Right lobe of liver (tissue), 6 donors: ENCODE measurements at regions not wholly inside any gene's neighbourhood (a gene's known extent, or its start where the extent isn't known, plus 50 kb on each side); places are given as distances from the start of the nearest gene placed in this dataset.
A peak's percentile ranks its signal among the peaks of the same experiment; 100 is the strongest.

Experiments used
- ATAC-seq, 4 donors: fragments of 200-7000 bp; cut with Tn5 transposase; one replicate each; pipeline ENCODE4 v1.9.1; 2020; ENCODE audit warnings: mild to moderate bottlenecking in 4 of 4, moderate library complexity in 4 of 4
- DNase-seq, 3 donors: peaks; one replicate each; pipeline ENCODE4 v3.0.0-alpha.2; 2020
- H3K27ac ChIP-seq, 3 donors: fragments of 200-600 bp; one replicate each; pipeline ENCODE4 v1.8.0; 2022
- H3K27me3 ChIP-seq, 2 donors: fragments of 200-600 bp; one replicate each; pipeline ENCODE4 v1.8.0; 2022
- H3K36me3 ChIP-seq, 4 donors: fragments of 200-600 bp; sonication (generic) in 1 of 4; one replicate each; pipeline versions ENCODE4 v1.5.1 to v1.8.0; 2017 to 2022; ENCODE audit warnings: control low read depth in 1 of 4
- H3K4me1 ChIP-seq, 4 donors: fragments of 200-600 bp; sonication (generic) in 1 of 4; one replicate each; pipeline versions ENCODE4 v1.5.1 to v1.8.0; 2017 to 2022; ENCODE audit warnings: control low read depth in 1 of 4
- H3K4me3 ChIP-seq, 3 donors: fragments of 200-600 bp; one replicate each; pipeline ENCODE4 v1.8.0; 2022
- H3K9me3 ChIP-seq, 4 donors: fragments of 200-600 bp; sonication (generic) in 1 of 4; one replicate each; pipeline versions ENCODE4 v1.5.1 to v1.8.0; 2017 to 2022; ENCODE audit warnings: control low read depth in 1 of 4
- CTCF ChIP-seq, 4 donors: fragments of 200-600 bp in 3 of 4; fragments of 450-650 bp in 1 of 4; IDR thresholded peaks; one replicate each; pipeline versions ENCODE4 v1.5.1 to v1.8.0; 2016 to 2022; ENCODE audit warnings: antibody characterized with exemption in 4 of 4, mild to moderate bottlenecking in 2 of 4
- POLR2A ChIP-seq: fragments of 450-650 bp; IDR thresholded peaks from one replicate; pipeline ENCODE4 v1.6.1; 2017; ENCODE audit warnings: antibody characterized with exemption, mild to moderate bottlenecking
- WGBS: methylation state at CpG from one replicate; pipeline ENCODE4 v1.1.6; 2018; ENCODE audit warnings: low coverage, low lambda C conversion rate; ENCODE audit not compliant: insufficient coverage; ENCODE audit errors: missing lambda C conversion rate; 5-methylcytosine and 5-hydroxymethylcytosine counted together
- intact Hi-C, 2 donors: fragments of 100-400 bp; cut with DNase I; formaldehyde crosslinking; loops; one replicate each; pipeline versions ENCODE4 v1.11.2 to v1.14.1; 2022
- donor health status: DM: no; HTN: yes; CAD: no.
- donor health status: DM: no; HTN: no; CAD: no.
- donor health status: DM: no; HTN: no; CAD: no.
- donor health status: DM: no; HTN: yes; CAD: no.
- donor health status: DM: no; HTN: yes; CAD: no.

DNA sequence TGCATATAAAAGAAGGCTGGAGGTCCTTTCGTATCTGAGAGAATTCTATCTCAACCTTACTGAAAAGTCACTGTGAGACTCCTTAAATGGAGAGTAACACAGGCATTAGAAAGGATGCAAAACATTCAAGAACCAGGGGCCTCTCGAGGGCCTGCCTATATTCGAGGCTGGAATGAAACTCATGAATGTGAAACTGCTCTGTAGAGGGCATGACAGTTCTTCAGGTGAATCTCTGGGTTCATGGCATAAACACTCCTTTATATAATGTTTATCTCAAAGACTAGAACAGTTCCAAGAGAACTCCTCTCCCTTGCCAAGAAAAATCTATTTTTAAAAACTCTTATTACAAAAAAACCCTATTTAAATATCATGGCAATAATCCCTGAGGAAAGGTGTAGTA lies 113.9 kb downstream of the SEC61B start:
- TF ChIP-seq CTCF (IDR thresholded peaks at IDR 0.05) (peak in 2 of 4 donors; percentile 22 to 23), POLR2A (no peak)
- intact Hi-C loops: no loop called here
- DNase-seq: no peak
- WGBS: 31% methylated on average over 3 of the region's 3 CpGs
- H3K27ac ChIP-seq: no peak overlapping the region
- H3K4me1 ChIP-seq: no peaks in the 10 kb centered on the region
- peak; percentile 63 to 84 (median 76) for ATAC-seq
- no peaks in the 10 kb centered on the region for H3K36me3 ChIP-seq
- H3K27me3 ChIP-seq: no peaks in the 10 kb centered on the region
- no peaks in the 10 kb centered on the region for H3K9me3 ChIP-seq
- no peak overlapping the region for H3K4me3 ChIP-seq

DNA sequence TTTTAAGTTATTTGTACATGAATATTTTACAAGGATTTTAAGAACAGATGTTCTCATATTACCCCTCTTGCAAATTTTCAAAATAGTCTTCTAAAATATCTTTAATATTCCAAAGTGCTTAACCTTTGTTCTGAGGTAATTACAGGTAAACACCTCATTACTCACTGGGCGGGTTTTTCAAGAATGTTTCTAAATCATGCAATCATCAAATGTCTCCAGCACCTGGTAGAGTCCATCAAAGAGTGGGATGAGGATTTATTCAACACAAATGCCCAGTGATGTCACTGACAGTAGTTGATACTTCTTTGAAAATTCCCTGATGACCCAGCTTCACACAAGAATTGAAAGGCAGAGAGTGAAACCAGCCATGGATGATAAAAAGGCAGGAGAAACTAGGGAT lies 114.4 kb downstream of the SEC61B start:
- Histone ChIP-seq H3K36me3 (no peaks in the 10 kb centered on the region), H3K9me3 (no peaks in the 10 kb centered on the region), H3K27me3 (no peaks in the 10 kb centered on the region), H3K4me3 (no peak overlapping the region), H3K27ac (no peak overlapping the region), H3K4me1 (no peaks in the 10 kb centered on the region)
- 81% methylated on average over 1 of the region's 1 CpG for WGBS
- no peak for ATAC-seq
- intact Hi-C loops: no loop called here
- TF ChIP-seq CTCF (IDR thresholded peaks at IDR 0.05): no peak
- no peak for TF ChIP-seq POLR2A
- DNase-seq: no peak

DNA sequence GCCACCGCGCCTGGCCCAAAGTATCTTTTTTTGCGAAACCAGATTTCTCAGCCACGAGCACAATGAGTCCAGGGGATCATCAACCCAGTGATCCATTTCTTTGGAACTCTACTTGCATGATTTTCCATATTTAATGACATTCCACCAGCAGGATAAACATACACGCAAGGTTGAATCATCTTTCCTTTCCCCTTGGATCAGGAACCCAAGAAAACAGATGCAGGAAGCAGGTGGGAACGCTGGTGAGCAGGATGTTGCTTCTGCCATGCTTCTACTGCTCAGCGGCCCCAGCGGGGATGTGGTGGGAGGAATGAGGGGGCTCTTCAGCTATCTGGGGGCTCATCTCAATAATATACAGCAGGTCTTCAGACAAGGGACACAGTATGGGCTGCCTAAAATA lies 118.2 kb downstream of the SEC61B start:
- 71% methylated on average over 4 of the region's 8 CpGs for WGBS
- intact Hi-C loops: no loop called here
- Histone ChIP-seq H3K4me1 (no peaks in the 10 kb centered on the region), H3K36me3 (no peaks in the 10 kb centered on the region), H3K27me3 (no peaks in the 10 kb centered on the region), H3K4me3 (no peak overlapping the region), H3K27ac (no peak overlapping the region), H3K9me3 (no peaks in the 10 kb centered on the region)
- ATAC-seq (no peak), DNase-seq (no peak)
- TF ChIP-seq CTCF (IDR thresholded peaks at IDR 0.05) (no peak), POLR2A (no peak)

GRCh38 chr9:99341686-99342085 lies 119.6 kb downstream of the SEC61B start:
- Histone ChIP-seq H3K4me3 (no peak overlapping the region), H3K27ac (no peak overlapping the region), H3K9me3 (no peaks in the 10 kb centered on the region), H3K36me3 (no peaks in the 10 kb centered on the region), H3K4me1 (no peaks in the 10 kb centered on the region), H3K27me3 (no peaks in the 10 kb centered on the region)
- WGBS: 72% methylated on average over 5 of the region's 5 CpGs
- no peak for ATAC-seq
- no peak for TF ChIP-seq CTCF (IDR thresholded peaks at IDR 0.05)
- TF ChIP-seq POLR2A: no peak
- intact Hi-C loops: no loop called here
- DNase-seq: no peak

DNA sequence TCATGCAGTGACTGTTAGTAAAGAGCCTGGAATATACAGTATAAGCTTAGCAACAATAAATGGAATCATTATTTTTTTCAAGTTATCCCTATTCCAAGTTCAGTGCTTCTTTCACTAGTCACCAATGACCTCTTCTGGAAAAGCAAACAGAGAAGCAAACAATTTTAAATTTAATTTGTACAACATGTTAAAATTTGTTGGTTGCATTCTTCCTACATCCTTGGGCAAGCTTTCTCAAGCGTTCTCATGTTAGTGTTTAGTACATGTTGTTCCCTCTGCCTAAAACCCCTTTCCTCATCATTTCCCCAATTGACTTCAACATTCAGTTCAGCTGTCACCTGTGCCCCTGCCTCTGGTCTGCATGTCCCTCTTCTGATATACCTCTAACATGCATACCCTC lies 123.4 kb downstream of the SEC61B start:
- H3K27me3 ChIP-seq: no peaks in the 10 kb centered on the region
- ATAC-seq: no peak
- TF ChIP-seq POLR2A (no peak), CTCF (IDR thresholded peaks at IDR 0.05) (no peak)

More for the DNA sequence above, 123.4 kb downstream of the SEC61B start:
- H3K36me3 ChIP-seq: no peaks in the 10 kb centered on the region
- H3K9me3 ChIP-seq: no peaks in the 10 kb centered on the region
- peaks cover 0 to 5% (median 0%) of the 10 kb centered on the region in 4 donors for H3K4me1 ChIP-seq
- 61% methylated on average over 1 of the region's 1 CpG for WGBS
- intact Hi-C loops: no loop called here
- DNase-seq: no peak
- H3K27ac ChIP-seq: no peak overlapping the region
- no peak overlapping the region for H3K4me3 ChIP-seq
